ENCODE measurements at regions not wholly inside any gene's neighbourhood (a gene's known extent, or its start where the extent isn't known, plus 50 kb on each side); places are given as distances from the start of the nearest gene placed in this dataset.

DNA sequence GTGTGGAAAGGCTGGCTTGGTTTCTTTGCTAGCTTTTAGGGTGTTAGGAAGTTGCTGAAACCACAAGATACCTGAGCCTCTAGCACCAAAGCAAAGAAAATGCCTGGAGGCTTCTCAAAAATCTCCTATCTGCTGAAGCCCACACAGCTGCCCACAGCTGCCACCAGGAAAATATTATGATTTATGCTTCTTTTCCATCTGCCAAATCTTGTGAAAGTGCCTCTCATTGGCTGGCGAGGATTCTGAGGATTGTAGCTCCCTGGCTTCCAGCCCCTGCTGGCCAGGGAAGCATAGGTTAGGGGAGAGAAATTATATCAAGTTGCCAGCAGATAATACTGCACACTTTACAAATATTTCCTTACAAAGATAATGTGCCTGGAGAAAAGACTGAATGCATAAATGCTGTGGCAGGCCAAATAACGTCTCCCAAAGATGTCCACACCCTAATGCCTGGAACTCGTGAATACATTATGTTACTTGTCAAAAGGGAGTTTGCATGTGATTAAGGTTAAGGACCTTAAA, 98.4 kb downstream of the MRPL14 start:
- ChIA-PET SMC1A (ENCODE audit: uncharacterized antibody, unreplicated experiment) (interaction anchor here (1.3 kb wide), 1 partner anchor 255 kb away, joined by 3 read pairs; no protein-coding TSS in a partner anchor), CTCF (interaction anchor here (1.0 kb wide), 1 partner anchor 266 kb away, joined by 3 read pairs; no protein-coding TSS in a partner anchor), RAD21 (ENCODE audit: unreplicated experiment) (interaction anchor here (0.6 kb wide), 1 partner anchor 572 kb away, joined by 3 read pairs; no protein-coding TSS in a partner anchor), POLR2A (interaction anchor here (0.6 kb wide), 1 partner anchor 15 kb away, joined by 4 read pairs; no protein-coding TSS in a partner anchor)
- Histone ChIP-seq H3K36me3 (ENCODE audit: control insufficient read depth in 2 of 2, insufficient read depth in 2 of 2, low read length in 1 of 2) (no peaks in the 10 kb centered on the region), H4K20me1 (ENCODE audit: control insufficient read depth, insufficient read depth) (no peaks in the 10 kb centered on the region), H2AFZ (ENCODE audit: control insufficient read depth, low read depth, low read length) (no peak overlapping the region), H3K9ac (ENCODE audit: control insufficient read depth, insufficient read depth, low read length) (no peak overlapping the region), H3K9me3 (replicated peaks; ENCODE audit: control insufficient read depth, insufficient read depth, low read length) (no peaks in the 10 kb centered on the region), H3K79me2 (ENCODE audit: control insufficient read depth, insufficient read depth, low read length) (no peaks in the 10 kb centered on the region), H3K4me3 (no peak overlapping the region), H3K27ac (ENCODE audit: control insufficient read depth, insufficient read depth) (no peak overlapping the region), H3K27me3 (replicated peaks in 1 of 2; ENCODE audit: control insufficient read depth in 2 of 2, insufficient read depth in 2 of 2, low read length in 1 of 2) (peaks cover 0 to 1% of the 10 kb centered on the region in 2 experiments; a peak in 1 of 4 replicates), H3K4me2 (ENCODE audit: control insufficient read depth, insufficient read depth) (no peak overlapping the region), H3K4me1 (ENCODE audit: control insufficient read depth, insufficient read depth, low read length) (no peaks in the 10 kb centered on the region)
- ATAC-seq, result no peak
- TF ChIP-seq MEF2B (IDR thresholded peaks at IDR 0.05; ENCODE audit: partially characterized antibody, poor library complexity, severe bottlenecking) (no peak), ESRRA (IDR thresholded peaks at IDR 0.05; ENCODE audit: low read length) (no peak), RB1 (IDR thresholded peaks at IDR 0.05; ENCODE audit: borderline replicate concordance) (no peak), SMC3 (IDR thresholded peaks at IDR 0.05; ENCODE audit: borderline replicate concordance, low read length) (no peak), NR2F1 (conservative IDR thresholded peaks at IDR 0.05) (no peak)
- no peak for FAIRE-seq
- BruUV-seq (replicated peaks), result no TSS peak
- no peak for DNase-seq (ENCODE audit: low read depth, low spot score)
- in situ Hi-C loops (cut with MboI) (no loop called here), intact Hi-C loops (cut with micrococcal nuclease; ENCODE audit: unreplicated experiment) (no loop called here)
- WGBS (ENCODE audit: insufficient coverage, insufficient replicate concordance, low lambda C conversion rate, missing lambda C conversion rate), result 9% methylated on average over 3 of the region's 3 CpGs

DNA sequence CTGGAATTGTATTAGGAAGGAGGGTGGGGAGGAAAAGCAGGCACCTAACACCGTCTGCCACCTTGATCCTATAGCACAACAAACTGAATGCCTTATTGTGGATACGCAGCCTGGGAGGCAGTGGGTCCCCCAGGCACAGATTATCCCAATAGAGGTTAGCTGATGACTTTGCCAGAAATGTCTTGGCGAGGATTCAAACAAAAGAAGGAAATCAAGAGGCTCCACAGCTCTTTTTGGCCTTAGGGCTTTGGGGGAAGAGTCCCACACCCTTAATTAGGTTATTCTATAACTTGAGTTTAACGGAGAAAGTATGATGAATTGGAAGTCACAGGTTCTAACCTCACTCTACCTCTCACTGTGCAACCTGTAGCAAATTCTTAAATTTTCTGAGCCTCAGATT, 102.0 kb downstream of the MRPL14 start:
- Histone ChIP-seq H3K9ac (ENCODE audit: control insufficient read depth, insufficient read depth, low read length) (no peak overlapping the region), H3K79me2 (ENCODE audit: control insufficient read depth, insufficient read depth, low read length) (no peaks in the 10 kb centered on the region), H3K36me3 (ENCODE audit: control insufficient read depth in 2 of 2, insufficient read depth in 2 of 2, low read length in 1 of 2) (no peaks in the 10 kb centered on the region), H2AFZ (ENCODE audit: control insufficient read depth, low read depth, low read length) (no peak overlapping the region), H3K4me2 (ENCODE audit: control insufficient read depth, insufficient read depth) (no peak overlapping the region), H3K9me3 (replicated peaks; ENCODE audit: control insufficient read depth, insufficient read depth, low read length) (no peaks in the 10 kb centered on the region), H3K4me3 (no peak overlapping the region), H3K4me1 (ENCODE audit: control insufficient read depth, insufficient read depth, low read length) (no peaks in the 10 kb centered on the region), H3K27ac (ENCODE audit: control insufficient read depth, insufficient read depth) (no peak overlapping the region), H4K20me1 (ENCODE audit: control insufficient read depth, insufficient read depth) (no peaks in the 10 kb centered on the region), H3K27me3 (replicated peaks in 1 of 2; ENCODE audit: control insufficient read depth in 2 of 2, insufficient read depth in 2 of 2, low read length in 1 of 2) (no peaks in the 10 kb centered on the region)
- ATAC-seq (no peak), DNase-seq (ENCODE audit: low read depth, low spot score) (no peak), FAIRE-seq (no peak)
- no TSS peak for BruUV-seq (replicated peaks)
- in situ Hi-C loops (cut with MboI) (no loop called here), intact Hi-C loops (cut with micrococcal nuclease; ENCODE audit: unreplicated experiment) (no loop called here)
- WGBS (ENCODE audit: insufficient coverage, insufficient replicate concordance, low lambda C conversion rate, missing lambda C conversion rate), result 37% methylated on average over 4 of the region's 4 CpGs
- ChIA-PET SMC1A (ENCODE audit: uncharacterized antibody, unreplicated experiment) (interaction anchor here (2.2 kb wide), 1 partner anchor 54 kb away, joined by 8 read pairs; no protein-coding TSS in a partner anchor), RAD21 (ENCODE audit: unreplicated experiment) (interaction anchor here (1.0 to 1.5 kb wide), 2 partner anchors 50 to 53 kb away, joined by 3 read pairs; no protein-coding TSS in a partner anchor), CTCF (interaction anchor here (1.0 kb wide), 2 partner anchors 49 to 53 kb away, joined by 3 to 7 read pairs; no protein-coding TSS in a partner anchor), POLR2A (interaction anchor here (0.6 kb wide), 1 partner anchor 479 kb away, joined by 3 read pairs; no protein-coding TSS in a partner anchor)
- no peak for TF ChIP-seq KLF5 (IDR thresholded peaks at IDR 0.05; ENCODE audit: partially characterized antibody)
- TF ChIP-seq MYB (IDR thresholded peaks at IDR 0.05; ENCODE audit: borderline replicate concordance, low read depth, low read length), result no peak
- no peak for TF ChIP-seq MXI1 (IDR thresholded peaks at IDR 0.05; ENCODE audit: low read depth, low read length)
- TF ChIP-seq, protein P1, sequence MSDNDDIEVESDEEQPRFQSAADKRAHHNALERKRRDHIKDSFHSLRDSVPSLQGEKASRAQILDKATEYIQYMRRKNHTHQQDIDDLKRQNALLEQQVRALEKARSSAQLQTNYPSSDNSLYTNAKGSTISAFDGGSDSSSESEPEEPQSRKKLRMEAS (IDR thresholded peaks at IDR 0.05; ENCODE audit: low read depth, low read length), result no peak
- TF ChIP-seq CREM (IDR thresholded peaks at IDR 0.05; ENCODE audit: low read depth), result no peak
- TF ChIP-seq NR2C1 (IDR thresholded peaks at IDR 0.05), result no peak
- TF ChIP-seq POLR2AphosphoS5 (IDR thresholded peaks at IDR 0.05; ENCODE audit: low read length), result no peak
- TF ChIP-seq POLR2A (IDR thresholded peaks at IDR 0.05; ENCODE audit: low read depth, low read length), result no peak
- TF ChIP-seq, protein P2, sequence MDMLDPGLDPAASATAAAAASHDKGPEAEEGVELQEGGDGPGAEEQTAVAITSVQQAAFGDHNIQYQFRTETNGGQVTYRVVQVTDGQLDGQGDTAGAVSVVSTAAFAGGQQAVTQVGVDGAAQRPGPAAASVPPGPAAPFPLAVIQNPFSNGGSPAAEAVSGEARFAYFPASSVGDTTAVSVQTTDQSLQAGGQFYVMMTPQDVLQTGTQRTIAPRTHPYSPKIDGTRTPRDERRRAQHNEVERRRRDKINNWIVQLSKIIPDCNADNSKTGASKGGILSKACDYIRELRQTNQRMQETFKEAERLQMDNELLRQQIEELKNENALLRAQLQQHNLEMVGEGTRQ (IDR thresholded peaks at IDR 0.05; ENCODE audit: borderline replicate concordance, low read depth, low read length), result no peak
- TF ChIP-seq SMAD5 (IDR thresholded peaks at IDR 0.05; ENCODE audit: low read depth), result no peak
